ENCODE measurements at regions not wholly inside any gene's neighbourhood (a gene's known extent, or its start where the extent isn't known, plus 50 kb on each side); places are given as distances from the start of the nearest gene placed in this dataset.
"Not testable (repeated sequence)": the region's sequence is repeated elsewhere in the genome, so short reads cannot be mapped to it uniquely, and the experiment has no call there.

DNA sequence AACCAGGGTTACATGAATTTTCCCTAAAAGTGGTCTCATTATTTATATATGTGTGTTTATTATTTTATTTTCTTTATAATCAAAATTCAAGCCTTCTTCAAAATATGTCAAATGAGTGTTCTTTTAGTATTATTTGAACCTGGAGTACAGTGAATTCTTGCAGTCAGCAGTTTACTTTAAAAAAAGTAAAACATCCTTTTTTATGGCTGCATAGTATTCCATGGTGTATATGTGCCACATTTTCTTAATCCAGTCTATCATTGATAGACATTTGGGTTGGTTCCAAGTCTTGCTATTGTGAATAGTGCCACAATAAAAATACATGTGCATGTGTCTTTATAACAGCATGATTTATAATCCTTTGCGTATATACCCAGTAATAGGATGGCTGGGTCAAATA is 920.9 kb downstream of the DNAJB9 start:
- 90% methylated on average over 1 of the region's 1 CpG for WGBS, 2 donors
- H3K27me3 ChIP-seq (ENCODE audit: control insufficient read depth in 1 of 2, insufficient read depth in 2 of 2, low read length in 1 of 2); H3K4me3 ChIP-seq (ENCODE audit: low read length in 2 of 2); H3K27ac ChIP-seq (ENCODE audit: low read depth in 1 of 2, low read length in 2 of 2); H3K36me3 ChIP-seq (ENCODE audit: control insufficient read depth in 1 of 2, insufficient read depth in 2 of 2, low read length in 1 of 2); ATAC-seq (ENCODE audit: low FRiP score); DNase-seq; H3K9me3 ChIP-seq (ENCODE audit: control insufficient read depth, low read length); intact Hi-C loops (cut with DNase I); H3K4me1 ChIP-seq (ENCODE audit: control insufficient read depth in 1 of 2, insufficient read depth in 2 of 2, low read length in 2 of 2): not testable (repeated sequence)

DNA sequence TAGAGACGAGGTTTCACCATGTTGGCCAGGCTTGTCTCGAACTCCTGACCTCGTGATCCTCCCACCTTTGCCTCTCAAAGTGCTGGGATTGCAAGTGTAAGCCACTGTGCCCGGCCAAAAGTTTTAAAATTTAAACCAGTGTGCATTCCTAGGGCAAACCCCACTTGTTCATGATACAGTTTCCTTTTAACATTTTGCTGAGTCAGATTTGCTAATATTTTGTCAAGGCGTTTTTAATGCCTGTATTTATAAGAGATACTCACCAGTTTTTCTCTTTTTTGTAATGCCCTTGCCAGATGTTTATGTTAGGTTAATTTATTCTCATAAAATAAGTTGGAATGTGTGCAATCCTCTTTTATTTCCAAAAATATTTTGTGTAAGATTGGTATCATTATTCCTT is 927.4 kb downstream of the DNAJB9 start:
- no peaks in the 10 kb centered on the region for H3K4me1 ChIP-seq (ENCODE audit: control insufficient read depth in 1 of 2, insufficient read depth in 2 of 2, low read length in 2 of 2)
- H3K27me3 ChIP-seq (ENCODE audit: control insufficient read depth in 1 of 2, insufficient read depth in 2 of 2, low read length in 1 of 2), result no peaks in the 10 kb centered on the region
- H3K4me3 ChIP-seq (ENCODE audit: low read length in 2 of 2), result no peak overlapping the region
- no peaks in the 10 kb centered on the region for H3K36me3 ChIP-seq (ENCODE audit: control insufficient read depth in 1 of 2, insufficient read depth in 2 of 2, low read length in 1 of 2)
- H3K9me3 ChIP-seq (ENCODE audit: control insufficient read depth, low read length), result no peaks in the 10 kb centered on the region
- no peak for ATAC-seq (ENCODE audit: low FRiP score)
- DNase-seq, result no peak
- 70 to 76% methylated on average over 5 of the region's 5 CpGs for WGBS, 2 donors
- intact Hi-C loops (cut with DNase I), result no loop called here
- no peak overlapping the region for H3K27ac ChIP-seq (ENCODE audit: low read depth in 1 of 2, low read length in 2 of 2)

DNA sequence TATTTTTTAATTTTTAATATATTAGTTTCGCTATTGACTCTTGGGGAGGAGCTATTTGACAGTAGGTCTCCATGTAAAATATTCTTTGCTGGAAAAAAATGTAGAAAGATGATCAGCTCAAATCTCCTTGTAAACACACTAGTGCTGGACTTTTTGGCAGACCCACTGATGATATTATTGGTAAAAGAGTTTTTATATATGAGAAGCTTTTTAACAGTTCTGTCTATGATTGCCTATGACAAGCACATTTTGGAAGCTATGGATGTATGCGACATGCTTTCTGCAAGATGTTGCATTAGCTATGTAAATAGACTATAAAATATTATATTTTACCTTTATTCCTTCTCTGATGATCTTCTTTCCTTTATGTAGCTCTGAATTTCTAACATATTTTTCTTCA is 928.5 kb downstream of the DNAJB9 start:
- ATAC-seq (ENCODE audit: low FRiP score) (no peak), DNase-seq (no peak)
- Histone ChIP-seq H3K4me3 (ENCODE audit: low read length in 2 of 2) (no peak overlapping the region), H3K27me3 (ENCODE audit: control insufficient read depth in 1 of 2, insufficient read depth in 2 of 2, low read length in 1 of 2) (no peaks in the 10 kb centered on the region), H3K4me1 (ENCODE audit: control insufficient read depth in 1 of 2, insufficient read depth in 2 of 2, low read length in 2 of 2) (no peaks in the 10 kb centered on the region), H3K27ac (ENCODE audit: low read depth in 1 of 2, low read length in 2 of 2) (no peak overlapping the region), H3K9me3 (ENCODE audit: control insufficient read depth, low read length) (no peaks in the 10 kb centered on the region), H3K36me3 (ENCODE audit: control insufficient read depth in 1 of 2, insufficient read depth in 2 of 2, low read length in 1 of 2) (no peaks in the 10 kb centered on the region)
- intact Hi-C loops (cut with DNase I), result no loop called here
- 95 to 99% methylated on average over 2 of the region's 2 CpGs for WGBS, 2 donors

GRCh38 chr7:109503421-109503820 is 933.7 kb downstream of the DNAJB9 start:
- Histone ChIP-seq H3K4me3 (ENCODE audit: low read length in 2 of 2) (no peak overlapping the region), H3K4me1 (ENCODE audit: control insufficient read depth in 1 of 2, insufficient read depth in 2 of 2, low read length in 2 of 2) (no peaks in the 10 kb centered on the region), H3K9me3 (ENCODE audit: control insufficient read depth, low read length) (no peaks in the 10 kb centered on the region), H3K27ac (ENCODE audit: low read depth in 1 of 2, low read length in 2 of 2) (no peak overlapping the region), H3K36me3 (ENCODE audit: control insufficient read depth in 1 of 2, insufficient read depth in 2 of 2, low read length in 1 of 2) (no peaks in the 10 kb centered on the region), H3K27me3 (ENCODE audit: control insufficient read depth in 1 of 2, insufficient read depth in 2 of 2, low read length in 1 of 2) (no peaks in the 10 kb centered on the region)
- 87 to 91% methylated on average over 2 of the region's 2 CpGs for WGBS, 2 donors
- no peak for DNase-seq
- intact Hi-C loops (cut with DNase I), result no loop called here
- ATAC-seq (ENCODE audit: low FRiP score), result no peak

DNA sequence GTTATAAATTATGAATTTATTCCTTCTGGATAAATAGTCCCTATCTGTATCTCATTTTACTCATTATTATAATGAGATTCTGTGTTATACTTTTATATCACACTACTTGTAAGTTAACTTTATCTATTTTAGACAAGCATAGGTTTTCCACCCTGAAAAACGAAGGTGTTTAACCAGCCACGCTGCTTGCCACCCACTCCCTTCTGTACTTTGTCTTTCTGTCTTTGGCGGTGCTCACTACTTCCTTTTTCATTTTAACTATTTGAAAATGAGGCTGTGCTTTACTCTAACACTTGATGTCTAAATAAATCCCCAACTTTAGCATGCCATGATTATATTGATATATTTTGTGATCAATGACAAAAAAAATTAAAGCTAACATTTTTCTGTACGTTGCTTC is 952.9 kb downstream of the DNAJB9 start:
- H3K27me3 ChIP-seq (ENCODE audit: control insufficient read depth in 1 of 2, insufficient read depth in 2 of 2, low read length in 1 of 2), result no peaks in the 10 kb centered on the region
- DNase-seq (no peak), ATAC-seq (ENCODE audit: low FRiP score) (no peak)
- no peak overlapping the region for H3K4me3 ChIP-seq (ENCODE audit: low read length in 2 of 2)
- no peak overlapping the region for H3K27ac ChIP-seq (ENCODE audit: low read depth in 1 of 2, low read length in 2 of 2)
- 52 to 54% methylated on average over 4 of the region's 4 CpGs for WGBS, 2 donors
- no peaks in the 10 kb centered on the region for H3K36me3 ChIP-seq (ENCODE audit: control insufficient read depth in 1 of 2, insufficient read depth in 2 of 2, low read length in 1 of 2)
- intact Hi-C loops (cut with DNase I), result no loop called here
- no peaks in the 10 kb centered on the region for H3K4me1 ChIP-seq (ENCODE audit: control insufficient read depth in 1 of 2, insufficient read depth in 2 of 2, low read length in 2 of 2)
- H3K9me3 ChIP-seq (ENCODE audit: control insufficient read depth, low read length), result no peaks in the 10 kb centered on the region

DNA sequence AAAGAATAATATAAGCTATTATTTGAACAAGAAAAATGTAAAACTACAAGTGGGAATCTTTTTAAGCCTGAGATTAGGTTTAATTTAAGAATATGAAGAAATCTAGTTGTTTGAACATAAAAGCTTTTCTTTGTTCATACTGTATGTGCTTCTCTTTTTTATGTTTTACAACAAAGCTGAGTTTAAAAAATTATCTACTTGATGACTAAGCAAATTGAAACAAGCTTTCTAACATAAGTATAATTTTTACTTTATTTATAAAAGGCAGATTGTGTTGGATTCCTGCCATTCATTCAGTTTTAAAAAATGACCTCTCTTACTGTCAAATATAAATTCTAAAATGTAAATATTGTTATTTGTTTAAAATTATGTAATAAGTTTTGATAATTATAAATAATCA is 958.2 kb downstream of the DNAJB9 start:
- Histone ChIP-seq H3K27ac (ENCODE audit: low read depth in 1 of 2, low read length in 2 of 2) (no peak overlapping the region), H3K27me3 (ENCODE audit: control insufficient read depth in 1 of 2, insufficient read depth in 2 of 2, low read length in 1 of 2) (no peaks in the 10 kb centered on the region), H3K4me3 (ENCODE audit: low read length in 2 of 2) (no peak overlapping the region), H3K9me3 (ENCODE audit: control insufficient read depth, low read length) (no peaks in the 10 kb centered on the region), H3K36me3 (ENCODE audit: control insufficient read depth in 1 of 2, insufficient read depth in 2 of 2, low read length in 1 of 2) (no peaks in the 10 kb centered on the region), H3K4me1 (ENCODE audit: control insufficient read depth in 1 of 2, insufficient read depth in 2 of 2, low read length in 2 of 2) (no peaks in the 10 kb centered on the region)
- ATAC-seq (ENCODE audit: low FRiP score) (no peak), DNase-seq (no peak)
- intact Hi-C loops (cut with DNase I), result no loop called here

GRCh38 chr7:109529712-109530111 is 960.0 kb downstream of the DNAJB9 start:
- WGBS, 2 donors, result 97 to 99% methylated on average over 4 of the region's 4 CpGs
- no peak for DNase-seq
- H3K4me1 ChIP-seq (ENCODE audit: control insufficient read depth in 1 of 2, insufficient read depth in 2 of 2, low read length in 2 of 2), result no peaks in the 10 kb centered on the region

GRCh38 chr7:109532262-109532992 is 962.8 kb downstream of the DNAJB9 start:
- intact Hi-C loops (cut with DNase I), result no loop called here
- 27 to 44% methylated on average over 1 of the region's 1 CpG for WGBS, 2 donors
- no peaks in the 10 kb centered on the region for H3K27me3 ChIP-seq (ENCODE audit: control insufficient read depth in 1 of 2, insufficient read depth in 2 of 2, low read length in 1 of 2)
- no peak overlapping the region for H3K4me3 ChIP-seq (ENCODE audit: low read length in 2 of 2)
- H3K36me3 ChIP-seq (ENCODE audit: control insufficient read depth in 1 of 2, insufficient read depth in 2 of 2, low read length in 1 of 2), result no peaks in the 10 kb centered on the region
- H3K9me3 ChIP-seq (ENCODE audit: control insufficient read depth, low read length), result no peaks in the 10 kb centered on the region
- ATAC-seq (ENCODE audit: low FRiP score) (no peak), DNase-seq (no peak)
- H3K27ac ChIP-seq (ENCODE audit: low read depth in 1 of 2, low read length in 2 of 2), result no peak overlapping the region
- H3K4me1 ChIP-seq (ENCODE audit: control insufficient read depth in 1 of 2, insufficient read depth in 2 of 2, low read length in 2 of 2), result no peaks in the 10 kb centered on the region

More at GRCh38 chr7:109529712-109530111, 960.0 kb downstream of the DNAJB9 start:
- Histone ChIP-seq H3K4me3 (ENCODE audit: low read length in 2 of 2) (no peak overlapping the region), H3K27ac (ENCODE audit: low read depth in 1 of 2, low read length in 2 of 2) (no peak overlapping the region), H3K27me3 (ENCODE audit: control insufficient read depth in 1 of 2, insufficient read depth in 2 of 2, low read length in 1 of 2) (no peaks in the 10 kb centered on the region), H3K9me3 (ENCODE audit: control insufficient read depth, low read length) (no peaks in the 10 kb centered on the region), H3K36me3 (ENCODE audit: control insufficient read depth in 1 of 2, insufficient read depth in 2 of 2, low read length in 1 of 2) (no peaks in the 10 kb centered on the region)
- intact Hi-C loops (cut with DNase I), result no loop called here
- no peak for ATAC-seq (ENCODE audit: low FRiP score)

DNA sequence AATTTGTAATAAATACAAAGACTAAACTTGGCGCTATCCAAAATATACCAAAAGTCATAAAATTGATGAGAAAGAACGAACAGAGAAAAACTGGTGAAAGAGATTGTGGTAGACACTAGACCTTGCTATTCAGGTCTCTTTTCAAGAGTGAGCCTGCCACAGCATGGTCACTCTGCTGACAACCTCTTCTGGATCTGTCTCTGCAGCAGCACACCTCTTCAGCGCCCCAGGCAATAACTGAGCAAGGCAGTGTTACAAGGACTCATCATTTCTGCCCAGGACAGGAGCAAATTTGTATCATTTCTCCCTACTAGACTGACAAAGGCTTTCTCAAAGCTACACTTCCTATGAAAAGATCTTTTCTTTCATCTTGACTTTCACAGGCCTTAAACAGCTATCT is 976.0 kb downstream of the DNAJB9 start:
- H3K27ac ChIP-seq (ENCODE audit: low read depth in 1 of 2, low read length in 2 of 2), result no peak overlapping the region
- ATAC-seq (ENCODE audit: low FRiP score), result no peak

More for the DNA sequence above, 976.0 kb downstream of the DNAJB9 start:
- Histone ChIP-seq H3K4me3 (ENCODE audit: low read length in 2 of 2) (no peak overlapping the region), H3K27me3 (ENCODE audit: control insufficient read depth in 1 of 2, insufficient read depth in 2 of 2, low read length in 1 of 2) (no peaks in the 10 kb centered on the region), H3K9me3 (ENCODE audit: control insufficient read depth, low read length) (no peaks in the 10 kb centered on the region), H3K36me3 (ENCODE audit: control insufficient read depth in 1 of 2, insufficient read depth in 2 of 2, low read length in 1 of 2) (no peaks in the 10 kb centered on the region), H3K4me1 (ENCODE audit: control insufficient read depth in 1 of 2, insufficient read depth in 2 of 2, low read length in 2 of 2) (no peaks in the 10 kb centered on the region)
- no peak for DNase-seq
- WGBS, 2 donors, result 47 to 57% methylated on average over 3 of the region's 3 CpGs
- intact Hi-C loops (cut with DNase I), result no loop called here
